GM19324 (cell line): ENCODE measurements at regions not wholly inside any gene's neighbourhood (a gene's known extent, or its start where the extent isn't known, plus 50 kb on each side); places are given as distances from the start of the nearest gene placed in this dataset.
A peak's percentile ranks its signal among the peaks of the same experiment; 100 is the strongest.

Source experiments
- ATAC-seq: cut with Tn5 transposase; IDR thresholded peaks from one replicate; pipeline ENCODE4 v1.9.1; 2021; ENCODE audit warnings: mild to moderate bottlenecking, moderate library complexity; ENCODE audit not compliant: unreplicated experiment, low FRiP score

DNA sequence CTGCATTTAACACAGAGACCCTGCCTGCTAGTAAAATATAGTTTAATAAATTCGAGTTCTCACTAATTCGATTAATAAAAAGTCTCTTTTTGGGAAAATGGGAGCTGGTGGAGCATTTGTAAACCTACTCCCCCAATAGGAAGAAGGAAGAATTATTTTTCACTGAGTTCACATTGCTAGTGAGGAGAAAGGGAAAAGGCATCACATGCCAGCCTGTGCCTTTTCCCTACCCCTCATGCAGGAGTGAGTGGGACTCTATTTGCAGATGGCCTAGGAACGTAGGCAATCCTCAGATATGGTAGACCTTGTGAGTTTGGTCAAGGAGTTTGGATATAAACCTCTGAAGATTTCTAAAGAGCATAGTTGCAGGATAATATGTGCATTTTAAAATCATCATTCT, 218.4 kb upstream of the TRIB2 start:
- ATAC-seq, result no peak

DNA sequence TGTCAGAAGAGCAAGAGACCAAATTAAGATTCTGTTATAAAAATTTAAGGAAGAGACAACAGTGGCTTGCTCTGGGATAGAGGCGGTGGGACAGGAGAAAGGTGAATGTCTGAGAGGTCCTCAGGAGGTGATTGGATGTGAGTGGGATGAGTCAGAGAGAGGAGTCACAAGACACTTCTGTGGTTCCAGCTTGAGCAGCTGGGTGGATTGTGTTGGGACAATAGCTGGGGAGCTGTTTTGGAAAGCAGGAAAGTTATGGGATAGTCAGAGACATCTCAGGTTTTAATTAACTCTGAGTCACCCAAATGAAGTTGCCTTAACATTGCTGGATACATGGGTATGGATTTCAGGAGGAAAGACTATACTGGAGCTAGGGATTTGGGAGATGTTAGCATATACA, 218.0 kb upstream of the TRIB2 start:
- ATAC-seq, result no peak

DNA sequence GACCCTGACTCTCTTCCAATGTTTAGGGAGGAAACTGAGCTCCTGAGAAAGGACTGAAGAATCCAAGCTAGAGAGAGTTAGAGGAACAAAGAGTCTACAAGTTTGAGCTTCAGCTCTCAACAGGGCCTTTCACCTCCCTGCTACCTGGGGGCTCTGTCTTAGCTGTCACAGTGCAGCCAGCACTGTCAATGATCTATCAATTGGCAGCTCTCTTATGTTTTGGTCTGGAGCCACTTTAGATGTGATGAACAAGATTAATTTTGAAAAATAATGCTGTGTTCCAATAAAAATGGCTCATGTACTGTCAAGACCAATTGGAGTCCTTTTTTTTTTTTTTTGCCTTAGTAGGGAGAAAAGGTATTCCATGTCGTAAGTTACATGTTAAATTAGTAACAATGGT, 215.8 kb upstream of the TRIB2 start:
- no peak for ATAC-seq

DNA sequence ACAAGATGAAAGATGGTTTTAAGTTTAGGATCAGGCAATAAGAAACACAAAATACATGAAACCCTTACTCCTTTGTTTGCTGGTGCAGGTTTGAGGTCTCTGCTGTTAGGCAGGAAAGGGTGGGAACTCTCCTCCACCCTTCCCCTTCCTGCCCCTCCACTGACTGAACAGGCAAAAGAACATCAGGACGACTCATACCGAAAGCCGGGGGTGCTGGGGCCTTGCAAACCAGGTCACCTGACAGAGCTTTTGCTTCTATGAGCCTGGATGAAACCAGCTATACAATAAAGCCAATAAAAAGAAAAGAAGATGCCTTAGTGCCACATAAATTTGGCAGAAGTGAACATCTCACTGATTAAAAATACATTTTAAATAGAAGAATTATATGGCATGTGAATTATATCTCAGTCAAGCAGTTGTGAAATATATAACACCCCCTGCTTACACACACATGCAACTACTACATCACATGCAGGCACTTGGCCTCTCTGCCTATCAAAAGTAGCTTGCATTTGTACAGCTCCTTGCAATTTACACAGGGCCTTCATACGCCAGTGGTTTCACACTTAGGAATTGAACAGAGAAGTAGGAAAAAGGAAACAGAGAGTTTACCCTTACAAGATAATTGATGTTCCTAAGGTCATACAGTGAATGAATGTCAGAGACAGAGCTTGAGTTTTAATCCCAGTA, 215.1 kb upstream of the TRIB2 start:
- ATAC-seq, result peak; percentile 55

DNA sequence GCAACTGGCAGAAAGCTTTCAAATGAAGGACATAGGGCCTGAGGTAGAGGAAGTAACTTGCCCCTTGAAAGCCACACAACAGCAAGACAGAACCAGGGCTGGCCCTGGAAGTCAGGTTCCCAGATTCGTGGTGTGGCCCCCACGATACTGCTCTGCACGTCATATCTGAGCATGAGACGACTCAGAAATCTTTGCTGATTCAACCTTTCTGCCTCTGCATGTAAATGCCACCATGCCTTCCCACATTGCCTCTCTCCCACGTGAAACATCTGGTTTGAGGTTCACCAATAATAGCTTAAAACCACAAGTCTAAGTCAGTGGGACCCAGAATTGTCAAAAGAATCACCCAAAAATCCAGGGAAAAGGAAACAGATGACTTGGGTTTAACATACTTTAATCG, 214.0 kb upstream of the TRIB2 start:
- no peak for ATAC-seq

DNA sequence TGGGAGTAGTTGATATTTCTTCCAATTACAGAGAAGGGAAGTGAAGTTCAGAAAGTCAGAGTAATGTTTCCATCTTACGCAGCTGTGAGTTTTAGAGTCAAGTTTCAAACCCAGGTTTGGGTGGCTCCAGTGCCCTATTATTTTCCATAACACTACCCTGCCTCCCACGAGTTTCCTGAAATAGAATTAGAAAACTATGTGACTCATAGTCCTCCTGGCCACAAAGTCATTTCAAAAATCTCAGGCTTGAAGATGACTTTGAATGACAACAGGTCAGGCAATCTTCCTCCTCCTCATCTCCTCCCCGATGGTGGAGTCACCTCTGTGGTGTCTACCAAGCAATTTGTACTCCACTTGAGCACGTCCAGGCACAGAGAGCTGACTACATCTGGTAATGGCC, 212.3 kb upstream of the TRIB2 start:
- no peak for ATAC-seq

DNA sequence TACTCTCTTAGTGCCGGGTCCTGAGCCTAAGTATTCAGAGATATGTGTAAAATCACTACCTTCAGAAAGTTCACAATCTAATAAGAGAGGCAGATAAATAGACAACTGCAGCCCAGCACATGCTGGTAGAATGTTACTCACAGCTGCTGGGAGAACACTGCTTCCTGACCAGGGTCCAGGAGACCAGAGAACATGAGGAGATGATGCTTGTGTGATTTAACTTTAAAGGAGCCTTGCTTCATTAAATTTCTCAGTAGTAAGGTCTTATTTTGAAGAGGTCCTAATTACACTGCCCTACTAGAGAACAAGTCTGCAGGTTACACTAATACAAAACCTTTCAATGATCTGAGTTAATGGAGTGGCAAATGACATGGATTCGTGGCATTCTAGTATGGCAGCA, 209.9 kb upstream of the TRIB2 start:
- no peak for ATAC-seq

DNA sequence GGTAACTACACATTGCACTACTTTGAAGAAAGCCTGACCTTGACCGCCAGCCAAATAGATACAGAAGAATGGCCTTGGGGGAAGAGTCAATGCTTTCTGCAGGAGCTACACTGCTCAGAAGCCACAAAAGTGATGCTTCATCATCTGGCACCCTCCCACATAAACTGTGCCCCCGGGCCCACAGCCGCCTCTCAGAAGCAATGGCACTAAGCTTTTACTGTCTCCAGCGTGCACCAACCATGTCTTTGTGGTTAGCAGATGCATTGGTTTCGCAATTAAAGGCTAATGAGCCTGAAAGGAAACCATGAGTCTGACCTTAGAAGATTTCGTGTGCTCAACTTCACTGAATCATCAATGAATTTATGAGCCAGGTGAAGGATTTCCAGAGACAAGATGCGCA, 209.4 kb upstream of the TRIB2 start:
- peak; percentile 87 for ATAC-seq

DNA sequence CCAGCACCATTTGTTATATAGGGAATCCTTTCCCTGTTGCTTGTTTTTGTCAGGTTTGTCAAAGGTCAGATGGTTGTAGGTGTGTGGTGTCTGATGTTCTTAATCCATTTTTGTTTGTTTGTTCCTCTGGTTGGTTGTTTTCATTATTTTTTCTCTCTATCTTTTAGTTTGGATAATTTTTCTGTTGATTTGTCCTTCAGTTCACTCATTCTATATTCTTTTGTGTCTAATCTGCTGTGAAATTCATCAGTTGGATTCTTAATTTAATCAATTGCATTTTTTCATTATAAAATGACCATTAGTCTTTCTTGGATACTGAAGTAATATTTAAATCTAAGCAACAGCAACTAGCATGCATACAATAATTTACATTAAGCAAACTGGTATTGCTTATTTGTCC, 206.7 kb upstream of the TRIB2 start:
- no peak for ATAC-seq

DNA sequence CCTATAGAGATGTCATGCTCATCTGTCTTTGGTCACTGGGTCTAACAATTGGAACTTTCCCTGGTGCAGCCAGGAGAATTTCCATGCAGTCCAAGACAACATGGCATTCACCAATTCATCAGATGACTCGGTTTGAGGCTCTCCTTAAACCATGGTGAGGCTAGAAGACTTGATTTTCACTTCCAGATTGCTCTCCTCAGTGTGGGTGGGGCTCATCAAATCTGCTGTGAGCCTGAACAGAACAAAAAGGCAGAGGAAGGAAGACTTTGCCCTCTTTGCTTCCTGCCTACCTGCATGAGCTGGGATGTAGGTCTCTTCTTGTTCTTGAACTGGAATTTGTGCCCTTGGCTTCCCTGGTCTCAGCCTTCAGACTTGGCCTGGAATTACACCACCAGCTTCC, 203.4 kb upstream of the TRIB2 start:
- no peak for ATAC-seq

DNA sequence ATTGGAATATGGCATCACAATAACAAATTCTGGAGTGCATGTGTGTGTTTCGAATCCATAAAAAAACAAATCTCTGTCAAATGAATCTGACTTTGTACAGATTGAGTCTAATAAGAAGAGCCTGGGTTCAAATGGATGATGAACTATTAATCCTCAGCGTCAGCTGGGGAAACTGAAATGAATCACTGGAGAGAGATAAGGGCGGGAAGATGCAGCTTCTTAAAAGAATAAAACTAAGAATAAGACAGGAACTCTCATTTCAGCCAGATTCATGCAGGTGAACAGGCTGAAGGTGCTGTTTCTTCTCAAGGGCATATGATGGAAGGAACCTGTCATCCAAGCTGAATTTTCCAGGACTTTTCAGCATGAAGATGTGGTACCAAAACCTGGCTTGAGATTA, 202.6 kb upstream of the TRIB2 start:
- no peak for ATAC-seq

DNA sequence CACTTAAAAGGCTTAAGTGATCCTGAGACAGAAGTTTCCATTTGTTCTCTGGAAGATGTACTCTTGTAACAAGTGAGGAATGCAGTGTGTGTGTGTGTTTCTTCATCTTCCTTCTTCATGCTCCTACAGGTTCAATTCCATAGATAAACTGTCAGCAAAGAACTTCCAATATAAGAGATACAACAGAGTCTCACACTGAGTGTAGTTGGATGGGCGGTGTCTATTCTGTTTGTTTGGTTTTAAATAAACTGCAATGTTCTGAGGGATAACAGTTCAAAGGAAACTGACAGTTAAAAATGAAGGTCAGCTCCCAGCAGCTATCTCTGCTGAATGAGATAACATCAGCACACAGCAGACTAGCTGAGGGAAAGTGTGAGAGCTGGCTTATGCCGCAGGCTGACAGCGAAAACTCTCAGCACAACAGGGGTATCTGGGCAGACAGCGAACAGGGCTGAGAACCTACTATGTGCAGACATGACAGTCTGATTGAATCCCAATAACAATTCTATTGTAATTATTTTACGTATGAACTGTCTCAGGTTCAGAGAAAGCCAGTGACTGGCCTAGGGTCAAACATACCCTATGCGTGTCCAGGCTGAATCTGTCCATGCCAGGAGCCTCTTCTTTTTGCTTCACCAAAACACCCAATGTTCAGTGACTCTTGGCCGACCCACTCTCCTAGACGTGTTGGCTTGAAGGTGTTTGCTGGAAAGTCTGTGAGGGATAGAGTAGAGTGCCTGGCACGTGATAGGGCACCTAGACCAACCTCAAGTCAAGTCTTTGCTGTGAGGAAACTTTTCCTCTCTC, 201.9 kb upstream of the TRIB2 start:
- ATAC-seq, result no peak

DNA sequence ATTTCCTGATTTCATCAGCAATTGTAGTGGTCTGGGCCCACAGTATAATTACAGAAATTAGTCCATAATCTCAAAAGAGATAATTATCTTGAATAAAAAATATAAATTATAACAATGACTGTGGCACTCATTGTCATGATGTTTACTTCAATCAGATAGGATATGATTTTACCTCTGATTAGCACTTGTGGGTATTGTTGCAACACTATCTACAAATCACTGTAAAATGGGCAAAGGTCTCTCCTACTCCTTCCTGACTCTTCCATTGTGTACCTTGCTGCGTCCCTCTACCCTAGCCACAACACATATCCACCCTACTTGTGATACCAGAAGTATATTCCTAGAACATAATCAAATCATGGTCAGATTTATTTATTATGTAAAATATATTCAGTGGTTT, 200.9 kb upstream of the TRIB2 start:
- ATAC-seq, result no peak

DNA sequence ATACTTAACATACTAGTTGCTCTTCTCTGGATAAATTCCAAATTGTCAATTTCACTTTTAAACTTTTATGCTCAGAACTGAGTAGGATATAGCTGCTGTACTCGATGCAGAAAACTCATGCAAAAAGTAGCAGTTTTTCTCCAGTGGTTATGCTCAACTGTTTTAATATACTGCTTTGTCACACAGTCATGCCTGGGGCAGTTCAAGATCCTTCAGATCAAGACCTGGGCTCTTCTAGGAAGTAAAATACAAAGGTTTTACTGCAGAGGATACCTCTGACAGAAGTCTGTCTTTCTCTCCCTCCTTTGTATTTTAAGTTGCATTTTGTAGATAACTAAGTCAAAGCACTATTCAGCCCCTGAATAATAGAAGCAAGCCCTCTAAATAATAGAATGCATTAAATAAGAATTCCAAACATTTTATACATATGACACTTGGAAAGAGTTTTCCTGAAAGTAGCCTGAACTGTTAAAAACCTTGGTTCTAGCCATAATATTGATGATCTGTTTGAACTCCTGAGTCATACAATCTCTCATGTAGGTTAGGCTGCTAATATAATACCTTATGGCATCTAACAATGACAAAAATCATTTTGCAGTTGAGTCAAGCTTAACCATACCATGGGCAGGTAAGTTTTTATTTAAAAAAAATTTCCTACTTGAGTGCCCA, 183.3 kb upstream of the TRIB2 start:
- no peak for ATAC-seq

DNA sequence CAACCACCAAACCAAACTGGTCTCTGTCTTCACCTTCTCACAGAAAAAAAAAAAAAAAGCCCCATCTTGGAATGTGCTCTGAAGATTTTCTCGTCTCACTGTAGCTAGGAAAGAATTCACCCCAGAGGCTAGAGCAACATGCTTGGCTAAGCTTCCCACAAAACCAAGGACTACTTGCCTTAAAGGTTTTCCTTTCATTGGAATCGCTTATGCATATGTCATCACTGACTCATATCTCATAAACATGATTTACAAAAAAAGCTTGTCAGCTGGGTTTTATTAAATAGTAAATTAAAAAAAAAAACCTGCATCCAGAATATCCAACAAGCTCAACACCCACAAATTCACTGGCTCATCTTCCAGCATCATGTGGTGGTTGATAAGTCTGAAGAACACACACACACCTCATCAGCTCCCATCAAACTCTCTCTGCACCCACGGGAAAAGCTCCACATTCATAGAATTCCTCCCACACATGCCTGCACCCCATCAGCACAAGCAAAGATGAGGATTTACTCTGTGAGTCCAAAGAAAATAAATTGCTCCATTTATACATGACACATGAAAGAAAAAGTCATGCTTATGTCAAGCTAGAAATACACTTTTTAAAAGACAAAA, 182.0 kb upstream of the TRIB2 start:
- ATAC-seq, result no peak

DNA sequence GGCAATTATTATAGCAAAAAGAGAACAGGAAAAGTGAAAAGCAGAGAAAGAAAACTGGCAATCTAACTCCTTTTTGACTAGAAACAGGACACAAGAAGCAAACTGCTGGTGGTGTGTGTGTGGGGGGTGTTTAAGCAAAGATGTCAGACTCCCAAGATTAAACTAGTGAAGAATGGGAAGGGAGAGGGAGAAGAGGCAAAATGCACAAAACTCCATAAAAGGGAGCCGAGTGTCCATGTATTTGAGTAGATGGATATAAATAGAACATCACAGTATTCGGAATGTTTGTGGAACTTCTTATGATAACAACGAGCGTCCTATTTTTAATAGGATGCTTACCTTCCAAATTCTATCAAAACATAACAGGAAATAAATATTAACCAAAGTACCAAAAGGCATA, 179.8 kb upstream of the TRIB2 start:
- ATAC-seq, result no peak

DNA sequence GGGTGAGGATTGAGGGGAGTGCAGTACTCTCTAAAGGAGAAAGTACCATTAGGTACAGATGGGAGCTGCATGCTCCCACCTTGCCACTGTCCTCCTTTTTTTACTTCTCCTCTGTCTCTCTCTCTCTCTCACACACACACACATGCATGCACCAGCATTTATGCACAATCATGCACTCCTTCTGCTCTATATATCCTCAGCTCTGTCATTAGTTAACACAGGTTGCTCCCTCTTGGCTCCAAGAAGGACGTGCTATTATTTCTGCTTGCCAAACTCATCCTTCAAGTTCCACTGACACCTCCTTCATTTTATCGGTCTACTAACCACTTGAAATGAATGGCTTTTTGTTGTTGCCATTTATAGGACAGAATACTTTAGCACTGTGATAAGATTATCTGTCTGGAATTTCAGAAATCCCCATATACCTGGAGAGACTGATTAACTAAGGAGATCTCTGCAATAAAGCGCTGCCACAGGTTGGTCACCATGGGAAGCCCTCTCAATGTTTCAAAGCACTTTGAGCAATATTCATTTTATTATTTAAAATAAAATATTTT, 178.5 kb upstream of the TRIB2 start:
- no peak for ATAC-seq

DNA sequence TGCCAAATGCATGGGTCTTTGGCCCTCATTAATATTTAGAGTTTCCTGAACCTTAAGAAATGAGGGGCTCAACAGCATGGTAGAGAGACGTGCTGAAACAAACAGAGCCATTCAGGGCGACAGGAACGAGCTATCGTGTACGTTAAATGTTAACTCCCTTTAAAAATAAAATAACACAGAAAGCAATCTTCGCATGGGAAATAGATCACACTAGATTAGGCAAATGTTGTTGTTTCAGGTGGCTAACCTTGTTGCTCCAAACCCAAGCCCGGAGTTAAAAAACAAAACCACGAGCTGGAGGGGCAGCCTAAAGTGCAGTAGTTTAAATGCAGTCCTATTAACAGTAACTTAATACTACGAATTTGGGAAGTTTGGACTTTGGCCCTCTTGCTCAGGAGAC, 177.4 kb upstream of the TRIB2 start:
- ATAC-seq, result no peak

DNA sequence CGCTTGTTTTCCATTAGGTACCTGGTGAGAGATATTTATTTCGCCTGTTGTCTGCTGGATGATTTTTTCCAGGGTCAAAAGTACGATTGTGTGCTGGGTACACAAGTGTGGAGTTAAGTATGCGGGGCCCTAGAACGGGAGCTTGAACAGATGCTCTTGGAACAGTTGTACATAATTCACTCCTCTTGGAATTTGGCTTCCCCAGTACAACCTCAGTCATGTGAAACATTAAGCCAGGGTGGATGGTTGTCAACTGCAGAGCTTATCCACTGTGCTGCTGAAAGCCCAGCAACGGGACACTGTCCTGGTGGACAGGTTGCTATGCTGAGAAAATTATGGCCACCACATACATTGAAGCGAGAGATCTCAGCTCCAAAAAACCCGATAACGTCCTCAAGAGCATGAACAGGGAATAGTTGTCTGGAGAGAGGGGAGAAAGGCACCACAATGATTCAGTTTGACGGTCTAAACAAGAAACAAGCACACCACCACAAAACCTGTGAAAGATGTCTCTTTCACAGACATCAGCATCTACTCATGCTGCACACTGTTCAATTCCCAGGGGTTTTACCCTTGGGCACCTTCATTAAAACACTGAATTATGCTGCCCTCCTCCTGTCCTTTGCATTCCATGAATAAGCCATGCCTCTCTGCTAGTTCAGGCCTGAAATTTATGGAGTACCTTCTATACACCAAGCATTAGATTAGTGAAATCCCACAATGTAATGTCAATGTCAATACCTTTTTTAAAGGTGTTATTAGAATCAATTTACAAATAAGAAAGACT, 176.8 kb upstream of the TRIB2 start:
- no peak for ATAC-seq
